ENCODE measurements at regions not wholly inside any gene's neighbourhood (a gene's known extent, or its start where the extent isn't known, plus 50 kb on each side); places are given as distances from the start of the nearest gene placed in this dataset.
A peak's percentile ranks its signal among the peaks of the same experiment; 100 is the strongest.
"Not testable (repeated sequence)": the region's sequence is repeated elsewhere in the genome, so short reads cannot be mapped to it uniquely, and the experiment has no call there.

DNA sequence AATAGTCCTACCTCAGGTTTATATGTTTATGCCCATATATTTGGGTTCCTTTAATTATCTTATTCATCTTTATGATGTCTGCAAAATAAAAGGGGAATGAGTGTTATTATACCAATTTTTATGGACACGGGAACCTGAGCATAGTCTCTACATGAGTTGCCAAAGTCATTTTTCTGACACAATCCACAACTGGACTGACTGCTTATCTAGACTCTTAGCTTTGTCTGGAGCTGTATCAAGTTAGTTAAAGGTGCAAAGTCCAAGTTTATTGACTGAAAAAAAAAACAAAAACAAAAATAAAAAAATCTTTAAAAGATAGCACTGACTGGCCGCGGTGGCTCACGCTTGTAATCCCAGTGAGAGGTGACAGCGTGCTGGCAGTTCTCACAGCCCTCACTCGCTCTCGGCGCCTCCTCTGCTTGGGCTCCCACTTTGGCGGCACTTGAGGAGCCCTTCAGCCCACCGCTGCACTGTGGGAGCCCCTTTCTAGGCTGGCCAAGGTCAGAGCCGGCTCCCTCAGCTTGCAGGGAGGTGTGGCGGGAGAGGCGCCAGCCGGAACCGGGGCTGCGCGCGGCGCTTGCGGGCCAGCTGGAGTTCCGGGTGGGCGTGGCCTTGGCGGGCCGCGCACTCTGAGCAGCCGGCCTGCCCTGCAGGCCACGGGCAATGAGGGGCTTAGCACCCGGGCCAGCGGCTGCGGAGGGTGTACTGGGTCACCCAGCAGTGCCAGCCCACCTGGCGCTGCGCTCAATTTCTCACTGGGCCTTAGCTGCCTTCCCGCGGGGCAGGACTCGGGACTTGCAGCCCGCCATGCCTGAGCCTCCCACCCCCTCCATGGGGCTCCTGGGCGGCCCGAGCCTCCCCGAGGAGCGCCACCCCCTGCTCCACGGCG lies 116.6 kb upstream of the MBNL1 start:
- not testable (repeated sequence) for DNase-seq (ENCODE audit: low spot score); FAIRE-seq

DNA sequence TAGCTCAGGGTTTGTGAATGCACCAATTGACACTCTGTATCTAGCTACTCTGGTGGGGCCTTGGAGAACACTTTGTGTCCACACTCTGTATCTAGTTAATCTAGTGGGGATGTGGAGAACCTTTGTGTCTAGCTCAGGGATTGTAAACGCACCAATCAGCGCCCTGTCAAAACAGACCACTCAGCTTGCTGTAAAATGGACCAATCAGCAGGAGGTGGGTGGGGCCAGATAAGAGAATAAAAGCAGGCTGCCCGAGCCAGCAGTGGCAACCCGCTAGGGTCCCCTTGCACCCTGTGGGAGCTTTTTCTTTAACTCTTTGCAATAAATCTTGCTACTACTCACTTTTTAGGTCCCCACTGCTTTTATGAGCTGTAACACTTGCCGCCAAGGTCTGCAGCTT lies 115.6 kb upstream of the MBNL1 start:
- FAIRE-seq; DNase-seq (ENCODE audit: low spot score): not testable (repeated sequence)

DNA sequence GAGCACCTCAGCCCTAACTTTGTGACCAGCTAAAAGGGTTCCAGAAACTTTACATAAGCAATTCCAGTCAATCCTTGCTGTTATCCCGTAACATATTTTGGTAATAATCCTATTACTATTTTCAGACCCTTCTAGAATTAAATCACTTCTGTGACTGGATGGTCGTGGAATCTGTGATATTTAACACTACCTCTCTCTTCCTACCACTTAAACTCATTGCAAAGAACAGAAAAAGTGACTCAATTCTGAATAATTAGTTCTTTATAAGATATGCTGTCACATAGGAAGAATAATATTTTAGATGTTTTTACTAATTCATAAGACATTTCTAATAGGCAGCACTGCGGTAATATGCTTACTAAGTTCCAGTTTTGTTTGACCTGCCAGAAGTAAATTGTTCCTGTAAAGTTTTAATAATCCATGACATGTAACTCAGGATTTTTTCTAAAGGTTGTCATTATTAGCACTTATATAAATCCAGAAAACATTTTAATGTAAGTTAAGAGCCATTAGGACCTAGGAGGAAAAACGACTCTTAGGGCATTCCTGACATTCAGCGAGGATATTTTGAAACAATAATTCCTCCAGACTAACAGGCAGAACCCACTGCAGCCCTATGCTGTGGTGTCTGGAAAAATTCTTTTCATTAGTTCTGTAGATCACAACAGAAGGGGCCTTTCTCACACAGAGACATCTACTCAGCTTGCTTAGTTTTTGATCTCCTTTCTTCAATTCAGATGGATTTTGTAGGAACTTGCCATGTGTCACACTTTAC lies 113.3 kb upstream of the MBNL1 start:
- DNase-seq (ENCODE audit: low spot score) (no peak), FAIRE-seq (no peak)

DNA sequence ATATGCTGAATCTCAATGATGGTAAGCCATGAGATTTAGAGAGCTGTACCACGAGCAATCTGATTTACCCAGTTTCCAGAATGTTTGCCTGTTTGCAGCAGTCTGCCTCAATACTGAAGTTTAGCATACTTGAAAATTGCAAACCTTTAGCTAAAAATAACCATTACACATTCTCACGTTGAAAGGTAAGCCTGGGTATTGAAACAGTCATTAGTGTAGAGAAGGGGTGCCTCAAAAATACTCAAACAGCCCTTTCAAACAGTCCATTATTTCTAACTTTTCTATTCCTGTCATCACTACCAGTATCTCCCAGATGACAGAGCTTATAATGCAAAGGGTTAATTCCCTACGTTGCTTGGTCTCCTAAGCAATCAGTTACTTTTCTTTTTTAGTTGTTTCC lies 111.8 kb upstream of the MBNL1 start:
- DNase-seq (ENCODE audit: low spot score) (no peak), FAIRE-seq (no peak)

DNA sequence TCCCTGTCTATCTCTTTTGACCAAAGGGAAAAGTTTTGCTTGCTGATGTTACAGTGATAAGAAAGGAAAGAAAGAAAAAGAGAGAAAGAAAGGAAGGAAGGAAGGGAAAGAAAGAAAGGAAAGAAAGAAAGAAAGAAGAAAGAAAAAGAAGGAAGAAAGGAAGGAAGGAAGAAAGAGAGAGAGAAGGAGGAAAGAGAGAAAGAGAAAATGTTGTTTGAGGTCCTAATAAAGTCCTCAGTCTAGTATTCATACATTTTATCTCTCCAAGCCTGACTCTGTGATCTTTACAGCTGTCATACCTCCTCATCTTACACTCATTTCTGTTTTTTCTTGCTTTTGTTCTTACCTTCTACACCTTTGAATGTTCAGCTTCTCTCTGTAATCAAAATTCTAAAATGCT lies 111.4 kb upstream of the MBNL1 start:
- no peak for DNase-seq (ENCODE audit: low spot score)
- FAIRE-seq, result no peak

DNA sequence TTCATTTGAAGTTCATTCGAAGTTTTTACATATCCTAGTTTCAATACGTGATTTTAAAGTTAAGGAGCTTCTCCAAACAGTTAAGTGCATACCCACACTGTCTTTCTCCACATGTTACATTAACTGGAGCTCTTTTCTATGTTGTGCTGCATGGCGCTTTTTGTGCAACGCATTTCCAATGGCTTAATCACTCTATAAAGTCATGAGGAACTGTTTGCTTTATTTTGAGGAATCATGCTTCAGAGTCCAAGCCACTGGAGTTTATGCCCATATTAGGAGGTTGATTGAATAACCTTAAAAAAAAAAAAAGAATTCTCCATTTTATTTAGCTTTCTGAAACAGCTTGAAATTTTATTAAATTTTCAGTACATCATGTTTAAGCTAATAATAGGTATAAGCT lies 109.4 kb upstream of the MBNL1 start:
- FAIRE-seq (no peak), DNase-seq (ENCODE audit: low spot score) (no peak)

DNA sequence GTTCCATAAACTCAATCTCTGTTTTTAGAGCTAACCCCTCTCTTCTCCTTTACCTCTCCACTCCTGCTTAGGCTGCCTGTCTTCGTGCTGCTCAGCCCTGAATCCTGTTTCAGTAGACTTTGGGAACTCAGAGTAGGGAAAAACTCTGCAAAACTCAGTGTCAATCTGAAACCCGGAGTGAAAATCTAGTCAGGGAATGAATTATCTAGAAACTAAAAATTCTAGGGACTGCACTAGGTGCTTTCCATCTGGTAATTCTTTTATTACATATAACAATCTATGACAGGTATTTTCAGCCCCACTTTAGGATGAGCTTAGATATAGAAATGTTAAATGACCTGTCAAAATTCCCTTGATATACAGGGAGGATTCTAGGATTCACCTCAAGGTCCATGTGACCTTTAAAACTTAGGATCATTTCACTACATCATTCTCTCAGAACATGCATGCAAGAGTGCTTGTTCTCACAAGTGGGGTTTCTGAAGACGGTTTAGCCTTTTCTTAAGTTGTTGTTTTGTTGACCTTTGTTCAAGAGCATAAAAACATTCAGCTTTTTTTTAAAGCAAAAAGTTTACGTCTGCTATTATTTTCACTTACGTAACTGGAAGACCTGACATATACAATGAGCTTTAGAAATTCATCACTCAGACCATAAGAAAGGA lies 108.2 kb upstream of the MBNL1 start:
- DNase-seq (ENCODE audit: low spot score), result no peak
- no peak for FAIRE-seq

DNA sequence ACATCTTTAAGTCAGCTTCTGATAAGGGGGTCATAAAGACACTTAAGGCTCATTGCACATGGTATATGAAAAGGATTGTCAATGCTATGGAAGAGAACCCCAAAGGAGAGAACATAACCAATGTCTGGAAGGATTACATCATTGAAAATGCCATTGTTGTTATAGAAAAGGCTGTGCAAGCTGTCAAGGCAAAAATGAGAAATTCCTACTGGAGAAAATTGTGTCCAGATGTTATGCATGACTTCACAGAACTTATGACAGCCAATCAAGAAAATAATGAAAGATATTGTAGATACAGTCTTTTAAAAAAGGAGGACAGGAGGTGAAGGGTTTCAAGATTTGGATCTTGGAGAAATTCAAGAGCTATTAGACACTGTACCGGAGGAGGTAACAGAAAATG lies 96.3 kb upstream of the MBNL1 start:
- DNase-seq (ENCODE audit: low spot score) (no peak), FAIRE-seq (no peak)

DNA sequence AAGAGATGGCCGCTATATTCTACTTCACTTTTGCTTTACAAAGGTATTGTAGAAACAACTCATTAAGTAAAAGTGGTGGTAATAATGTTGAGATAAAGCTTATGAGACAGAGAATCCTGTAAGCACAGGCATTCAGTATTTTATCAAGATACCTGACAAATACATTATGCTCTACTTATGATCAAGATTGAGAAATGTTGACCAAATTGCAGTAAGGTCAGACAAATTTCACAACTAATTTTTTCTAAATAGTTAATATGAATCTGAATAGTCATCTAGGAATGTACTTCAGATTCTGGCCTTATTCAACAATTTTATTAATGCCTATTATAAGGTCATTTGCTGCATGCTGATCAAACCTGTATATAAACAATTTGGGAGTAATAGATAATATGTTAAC lies 95.1 kb upstream of the MBNL1 start:
- FAIRE-seq (no peak), DNase-seq (ENCODE audit: low spot score) (no peak)

DNA sequence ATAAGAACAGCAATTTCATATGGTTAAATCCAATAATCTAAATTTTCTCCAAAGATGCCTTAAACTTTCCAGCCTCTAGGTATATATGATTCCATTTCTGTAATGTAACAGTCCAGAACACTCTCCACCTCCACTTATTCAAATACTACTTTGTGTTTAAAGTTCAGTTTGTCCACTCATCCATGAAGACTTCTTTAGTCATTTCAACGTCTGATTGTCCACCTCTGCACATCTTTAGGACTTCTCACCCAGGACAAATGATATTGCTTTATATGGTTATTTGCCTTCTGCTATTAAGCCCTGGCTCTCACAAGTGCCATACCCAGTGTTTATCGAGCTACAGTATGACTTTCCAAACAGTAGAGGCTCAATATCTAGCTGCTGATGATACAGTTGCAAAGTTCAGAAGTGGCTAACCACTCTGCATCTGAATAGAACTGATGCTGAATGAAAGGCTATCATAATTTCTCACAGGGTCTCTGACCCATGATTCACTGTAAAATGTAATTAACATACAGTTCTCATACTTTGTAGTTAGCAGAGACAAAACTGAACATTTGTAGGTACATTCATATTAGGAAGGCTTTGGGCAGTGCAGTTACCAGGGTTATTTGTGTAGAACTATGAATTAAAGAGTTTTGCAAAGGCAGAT lies 93.7 kb upstream of the MBNL1 start:
- no peak for FAIRE-seq
- DNase-seq (ENCODE audit: low spot score), result no peak

DNA sequence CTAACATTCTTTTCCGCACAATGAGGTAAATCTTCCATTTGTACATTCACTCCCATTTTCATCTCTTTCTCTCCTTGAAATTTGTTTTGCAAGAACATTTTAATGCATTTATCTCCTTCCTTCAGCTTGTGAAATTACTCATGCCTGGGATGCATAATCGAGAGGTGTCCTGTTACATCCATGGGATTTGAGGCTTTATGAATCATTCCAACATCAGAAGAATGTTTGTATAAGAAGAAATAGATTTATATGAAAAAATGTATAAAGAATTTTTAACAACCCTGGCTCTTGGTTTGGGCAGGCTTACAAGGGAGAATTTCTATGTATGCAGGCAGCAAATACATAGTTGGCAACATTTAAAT lies 93.2 kb upstream of the MBNL1 start:
- peak; percentile 10 for DNase-seq (ENCODE audit: low spot score)
- no peak for FAIRE-seq

DNA sequence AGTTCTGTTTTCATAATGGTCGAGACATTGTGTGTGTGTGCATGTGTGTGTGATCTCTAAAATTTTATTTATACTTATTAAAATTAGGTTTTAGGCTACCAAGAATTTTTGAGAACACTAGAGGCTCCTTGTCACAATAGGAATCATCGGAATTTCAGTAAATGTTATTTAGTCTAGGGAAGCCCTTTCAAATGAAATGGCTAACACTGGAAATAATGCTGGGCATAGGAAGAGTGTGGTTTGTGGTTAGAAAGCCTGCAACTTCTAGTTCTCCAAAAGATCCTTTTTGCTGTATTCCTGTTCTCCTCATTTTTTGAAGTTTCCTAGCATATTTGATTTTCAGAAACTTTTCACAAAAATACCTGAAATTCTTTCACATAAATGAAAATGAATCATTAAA lies 92.5 kb upstream of the MBNL1 start:
- DNase-seq (ENCODE audit: low spot score), result peak; percentile 8
- FAIRE-seq, result no peak

DNA sequence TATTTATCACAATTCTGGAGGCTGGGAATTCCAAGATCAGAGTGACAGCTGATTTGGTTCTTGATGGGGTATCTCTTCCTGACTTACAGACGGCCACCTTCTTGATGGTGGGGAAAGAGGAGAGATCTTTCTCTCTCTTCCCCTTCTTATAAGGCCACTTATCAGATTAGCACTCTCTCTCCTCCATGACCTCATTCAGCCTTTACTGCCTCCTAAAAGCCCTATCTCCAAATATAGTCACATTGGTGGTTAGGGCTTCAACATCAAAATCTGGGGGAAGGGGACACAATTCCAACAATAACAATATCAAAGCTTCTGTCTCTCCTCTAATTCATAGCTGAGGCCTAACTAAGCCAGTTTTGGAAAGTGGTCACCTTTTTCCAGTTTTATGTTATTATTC lies 91.7 kb upstream of the MBNL1 start:
- DNase-seq (ENCODE audit: low spot score), result no peak
- no peak for FAIRE-seq

DNA sequence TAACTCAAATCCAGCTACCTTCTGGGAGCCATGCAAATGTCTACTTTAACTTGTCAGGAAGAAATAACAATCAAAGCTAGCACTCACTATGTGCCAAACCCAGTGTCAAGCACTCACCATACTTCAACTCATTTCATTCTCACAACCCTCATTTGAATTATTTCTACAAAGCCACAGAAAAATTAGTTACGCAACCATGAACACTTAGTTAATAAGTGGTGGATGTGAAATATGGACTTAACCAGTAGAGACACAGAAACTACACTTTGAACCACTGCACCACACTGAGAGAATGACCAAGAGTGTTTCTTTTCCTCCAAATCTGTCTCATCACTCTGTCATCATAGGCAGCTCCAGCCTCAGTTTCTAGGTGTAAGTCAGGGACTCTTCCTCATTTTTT lies 91.0 kb upstream of the MBNL1 start:
- no peak for FAIRE-seq
- no peak for DNase-seq (ENCODE audit: low spot score)

DNA sequence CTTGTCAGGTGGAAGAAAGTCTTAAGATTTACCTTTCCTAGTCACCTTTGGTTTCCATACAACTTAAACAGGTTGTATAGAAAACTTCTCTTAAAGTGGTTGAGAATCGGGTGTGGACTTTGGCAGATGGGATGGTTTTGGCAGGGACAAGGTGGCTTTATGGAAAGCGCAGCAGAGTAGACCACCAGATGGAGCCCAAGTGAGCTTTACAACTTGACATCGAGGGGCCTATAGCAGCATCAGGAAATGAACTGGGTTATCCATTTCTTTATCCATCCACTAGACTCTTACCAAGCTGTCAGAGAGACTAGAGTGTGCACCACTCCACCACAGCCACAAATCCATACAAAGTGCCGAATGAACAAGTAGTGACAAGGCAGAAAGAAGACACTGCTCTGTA lies 85.3 kb upstream of the MBNL1 start:
- FAIRE-seq (no peak), DNase-seq (ENCODE audit: low spot score) (peak; percentile 14)

DNA sequence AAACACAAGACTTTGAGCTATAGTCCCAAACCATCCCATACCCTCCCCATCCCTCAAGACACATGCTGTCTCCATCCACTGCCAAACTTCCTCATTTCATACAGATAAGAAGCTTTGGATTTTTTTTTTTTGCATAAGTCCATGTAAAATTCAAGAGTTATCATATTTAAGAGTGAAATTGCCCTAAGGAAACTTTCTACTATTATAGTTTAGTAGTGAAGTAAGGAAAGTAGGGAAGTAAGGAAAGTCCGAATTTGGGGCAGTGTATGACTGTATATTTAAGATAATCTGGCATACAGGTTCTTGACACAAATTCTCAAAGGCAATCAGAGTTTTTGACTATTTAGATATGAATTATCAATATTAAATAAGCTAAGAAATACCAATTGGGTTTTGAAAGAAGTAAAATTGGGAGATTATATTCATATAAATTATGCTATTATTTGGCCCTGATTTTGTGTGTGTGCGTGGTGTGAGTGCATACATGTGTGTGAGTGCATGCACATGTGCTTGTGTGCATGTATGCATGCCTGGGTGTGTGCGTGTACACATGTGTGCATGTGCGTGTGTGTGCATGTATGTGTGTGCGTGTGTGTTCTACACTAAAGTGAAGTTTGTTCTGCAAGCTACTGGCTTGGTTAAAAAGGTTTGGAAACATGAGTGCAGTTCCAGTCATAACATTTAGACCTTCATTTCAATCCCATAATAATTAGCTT lies 83.6 kb upstream of the MBNL1 start:
- FAIRE-seq (peak; percentile 23), DNase-seq (ENCODE audit: low spot score) (no peak)

DNA sequence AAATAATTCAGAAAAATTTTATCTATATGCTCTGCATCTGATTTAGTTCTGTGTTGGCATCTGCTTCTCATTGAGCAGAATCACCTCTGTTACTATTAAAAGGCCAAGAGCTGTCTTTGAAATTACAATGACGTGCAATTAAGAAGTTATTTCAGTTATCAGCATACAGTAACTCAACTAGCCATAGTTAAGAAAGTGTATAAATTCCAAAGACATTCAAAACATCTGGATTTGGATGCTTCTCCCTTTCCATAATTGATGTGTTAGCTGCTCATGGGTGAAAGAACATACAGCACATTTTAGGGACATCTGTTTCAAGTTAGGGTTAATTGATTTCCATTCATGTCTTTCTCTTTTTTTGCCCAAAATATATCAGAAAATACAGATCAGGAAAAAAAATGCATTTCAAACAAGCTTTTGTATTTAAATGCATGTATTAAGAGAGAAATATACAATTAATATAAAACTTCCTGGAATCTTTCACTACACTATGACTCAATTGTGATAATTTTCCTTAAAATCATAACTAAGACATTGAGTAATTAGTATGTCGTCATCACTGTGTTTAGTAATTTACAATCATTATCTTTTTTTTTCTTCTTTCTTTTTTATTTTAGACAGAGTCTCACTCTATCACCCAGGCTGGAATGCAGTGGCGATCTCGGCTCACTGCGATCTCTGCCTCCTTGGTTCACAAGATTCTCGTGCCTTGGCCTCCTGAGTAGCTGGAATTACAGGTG lies 82.7 kb upstream of the MBNL1 start:
- no peak for DNase-seq (ENCODE audit: low spot score)
- no peak for FAIRE-seq

DNA sequence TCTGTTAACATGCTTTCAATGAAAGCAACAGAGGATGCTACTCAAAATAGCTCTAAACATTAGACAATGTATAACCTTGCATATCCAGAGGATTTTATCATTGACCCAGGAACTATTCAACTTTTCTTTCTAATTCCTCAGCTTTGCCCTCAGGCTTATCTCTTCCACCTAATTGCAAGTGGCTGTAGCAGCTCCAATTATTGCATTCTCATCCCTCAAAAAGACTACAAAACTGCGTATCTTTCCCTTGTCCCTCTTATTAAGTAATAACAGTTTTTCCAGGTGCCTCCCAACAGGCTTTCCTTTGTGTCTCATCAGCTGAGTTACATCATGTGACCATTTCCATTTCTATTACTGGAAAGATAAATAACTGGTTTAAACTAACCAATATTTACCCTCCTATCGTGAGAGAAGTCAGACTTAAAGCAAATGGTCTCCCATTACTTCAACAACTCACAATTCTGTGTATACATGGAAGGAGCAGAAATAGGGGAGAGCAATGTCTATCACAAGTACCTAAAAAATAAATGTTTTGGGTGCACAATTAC lies 78.0 kb upstream of the MBNL1 start:
- no peak for FAIRE-seq
- DNase-seq (ENCODE audit: low spot score), result no peak

DNA sequence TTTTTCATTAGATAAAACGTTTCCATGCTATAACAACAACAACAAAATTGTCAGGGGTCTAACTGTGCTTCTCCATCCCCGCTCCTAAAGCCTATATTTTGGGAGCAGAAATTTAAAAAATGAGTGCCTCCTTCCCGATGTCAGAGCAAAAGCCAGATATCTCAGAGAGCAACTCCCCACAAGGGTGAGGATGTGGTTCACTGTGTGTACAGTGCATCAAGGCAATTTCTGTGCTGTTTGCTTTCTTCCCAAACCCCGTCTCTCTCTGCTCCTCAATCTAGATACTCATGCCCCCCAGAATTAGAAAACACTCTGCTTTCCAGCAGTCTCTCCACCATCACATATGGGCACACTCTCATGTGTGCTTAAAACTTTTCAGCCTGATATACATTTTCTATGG lies 76.7 kb upstream of the MBNL1 start:
- no peak for FAIRE-seq
- no peak for DNase-seq (ENCODE audit: low spot score)
